ENCODE measurements at regions not wholly inside any gene's neighbourhood (a gene's known extent, or its start where the extent isn't known, plus 50 kb on each side); places are given as distances from the start of the nearest gene placed in this dataset.

DNA sequence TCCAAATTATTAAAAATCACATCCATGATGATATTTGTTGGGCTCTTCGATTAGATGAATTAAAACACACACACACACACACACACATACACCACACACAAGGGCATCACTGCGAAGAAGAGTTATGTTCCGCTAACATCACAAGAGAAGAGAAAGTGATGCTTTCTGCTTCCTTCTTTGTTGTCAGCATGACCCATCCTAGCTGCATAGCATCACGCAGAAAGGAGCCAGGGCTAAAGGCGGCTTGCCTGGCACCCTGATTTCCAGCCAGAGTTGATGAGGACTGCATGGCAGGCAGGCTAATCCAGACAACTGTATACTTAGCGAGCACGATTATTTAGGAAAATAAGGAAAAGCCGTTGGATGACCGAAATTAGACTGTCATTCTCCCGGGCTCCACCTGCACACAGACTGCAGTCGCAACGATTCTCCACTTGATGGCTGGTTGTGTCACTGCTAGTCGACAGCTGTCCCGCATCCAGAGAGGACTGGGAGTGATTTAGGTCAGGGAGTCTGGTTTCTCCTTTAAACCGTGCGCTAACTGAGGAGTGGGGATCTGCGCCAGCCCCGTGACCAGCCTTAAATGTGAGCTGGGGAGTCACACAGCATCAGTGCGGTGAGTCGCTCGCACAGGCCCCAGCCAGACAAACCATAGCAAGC lies 70.6 kb upstream of the SOX4 start:
- peaks cover 2% of the 10 kb centered on the region for H3K27me3 ChIP-seq (ENCODE audit: insufficient read depth, poor library complexity, severe bottlenecking)
- no peak overlapping the region for H3K4me3 ChIP-seq (replicated peaks; ENCODE audit: insufficient read depth, low read length)
- H3K27ac ChIP-seq (replicated peaks): no peak overlapping the region
- DNase-seq (ENCODE audit: low read depth in 1 of 2, low spot score in 1 of 2): no peak
- TF ChIP-seq, protein P1, sequence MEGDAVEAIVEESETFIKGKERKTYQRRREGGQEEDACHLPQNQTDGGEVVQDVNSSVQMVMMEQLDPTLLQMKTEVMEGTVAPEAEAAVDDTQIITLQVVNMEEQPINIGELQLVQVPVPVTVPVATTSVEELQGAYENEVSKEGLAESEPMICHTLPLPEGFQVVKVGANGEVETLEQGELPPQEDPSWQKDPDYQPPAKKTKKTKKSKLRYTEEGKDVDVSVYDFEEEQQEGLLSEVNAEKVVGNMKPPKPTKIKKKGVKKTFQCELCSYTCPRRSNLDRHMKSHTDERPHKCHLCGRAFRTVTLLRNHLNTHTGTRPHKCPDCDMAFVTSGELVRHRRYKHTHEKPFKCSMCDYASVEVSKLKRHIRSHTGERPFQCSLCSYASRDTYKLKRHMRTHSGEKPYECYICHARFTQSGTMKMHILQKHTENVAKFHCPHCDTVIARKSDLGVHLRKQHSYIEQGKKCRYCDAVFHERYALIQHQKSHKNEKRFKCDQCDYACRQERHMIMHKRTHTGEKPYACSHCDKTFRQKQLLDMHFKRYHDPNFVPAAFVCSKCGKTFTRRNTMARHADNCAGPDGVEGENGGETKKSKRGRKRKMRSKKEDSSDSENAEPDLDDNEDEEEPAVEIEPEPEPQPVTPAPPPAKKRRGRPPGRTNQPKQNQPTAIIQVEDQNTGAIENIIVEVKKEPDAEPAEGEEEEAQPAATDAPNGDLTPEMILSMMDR (IDR thresholded peaks at IDR 0.05; ENCODE audit: insufficient read depth, low read length): no peak
- TF ChIP-seq SPI1 (IDR thresholded peaks at IDR 0.05; ENCODE audit: borderline replicate concordance, low read depth): no peak
- TF ChIP-seq, protein P2, sequence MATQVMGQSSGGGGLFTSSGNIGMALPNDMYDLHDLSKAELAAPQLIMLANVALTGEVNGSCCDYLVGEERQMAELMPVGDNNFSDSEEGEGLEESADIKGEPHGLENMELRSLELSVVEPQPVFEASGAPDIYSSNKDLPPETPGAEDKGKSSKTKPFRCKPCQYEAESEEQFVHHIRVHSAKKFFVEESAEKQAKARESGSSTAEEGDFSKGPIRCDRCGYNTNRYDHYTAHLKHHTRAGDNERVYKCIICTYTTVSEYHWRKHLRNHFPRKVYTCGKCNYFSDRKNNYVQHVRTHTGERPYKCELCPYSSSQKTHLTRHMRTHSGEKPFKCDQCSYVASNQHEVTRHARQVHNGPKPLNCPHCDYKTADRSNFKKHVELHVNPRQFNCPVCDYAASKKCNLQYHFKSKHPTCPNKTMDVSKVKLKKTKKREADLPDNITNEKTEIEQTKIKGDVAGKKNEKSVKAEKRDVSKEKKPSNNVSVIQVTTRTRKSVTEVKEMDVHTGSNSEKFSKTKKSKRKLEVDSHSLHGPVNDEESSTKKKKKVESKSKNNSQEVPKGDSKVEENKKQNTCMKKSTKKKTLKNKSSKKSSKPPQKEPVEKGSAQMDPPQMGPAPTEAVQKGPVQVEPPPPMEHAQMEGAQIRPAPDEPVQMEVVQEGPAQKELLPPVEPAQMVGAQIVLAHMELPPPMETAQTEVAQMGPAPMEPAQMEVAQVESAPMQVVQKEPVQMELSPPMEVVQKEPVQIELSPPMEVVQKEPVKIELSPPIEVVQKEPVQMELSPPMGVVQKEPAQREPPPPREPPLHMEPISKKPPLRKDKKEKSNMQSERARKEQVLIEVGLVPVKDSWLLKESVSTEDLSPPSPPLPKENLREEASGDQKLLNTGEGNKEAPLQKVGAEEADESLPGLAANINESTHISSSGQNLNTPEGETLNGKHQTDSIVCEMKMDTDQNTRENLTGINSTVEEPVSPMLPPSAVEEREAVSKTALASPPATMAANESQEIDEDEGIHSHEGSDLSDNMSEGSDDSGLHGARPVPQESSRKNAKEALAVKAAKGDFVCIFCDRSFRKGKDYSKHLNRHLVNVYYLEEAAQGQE (IDR thresholded peaks at IDR 0.05; ENCODE audit: insufficient replicate concordance, low read depth): no peak
- TF ChIP-seq GABPA (IDR thresholded peaks at IDR 0.05; ENCODE audit: low read depth): no peak
- TF ChIP-seq POLR2AphosphoS5 (IDR thresholded peaks at IDR 0.05; ENCODE audit: low read depth): no peak

DNA sequence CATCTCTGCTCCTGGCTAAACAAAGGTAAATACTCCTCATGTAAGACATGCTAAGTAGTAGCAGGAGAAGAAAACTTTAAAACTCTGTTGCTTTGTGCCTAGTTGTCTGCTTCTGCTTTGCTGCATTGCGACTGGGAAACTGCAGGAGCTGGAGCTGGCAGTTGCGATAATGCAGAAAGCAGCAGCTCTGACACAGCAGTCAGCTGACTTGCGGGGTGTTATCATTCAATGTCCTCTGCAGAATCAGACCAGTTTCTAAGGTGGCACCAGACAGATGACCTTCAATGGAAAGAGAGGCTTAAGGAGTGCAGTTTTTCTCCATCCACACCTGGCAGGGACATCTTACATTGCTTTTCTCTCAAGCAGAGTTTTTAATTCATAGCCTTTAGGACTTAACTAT lies 69.9 kb upstream of the SOX4 start:
- TF ChIP-seq, protein P1 (IDR thresholded peaks at IDR 0.05; ENCODE audit: insufficient read depth, low read length): no peak
- TF ChIP-seq GABPA (IDR thresholded peaks at IDR 0.05; ENCODE audit: low read depth): no peak
- TF ChIP-seq SPI1 (IDR thresholded peaks at IDR 0.05; ENCODE audit: borderline replicate concordance, low read depth): no peak
- TF ChIP-seq POLR2AphosphoS5 (IDR thresholded peaks at IDR 0.05; ENCODE audit: low read depth): no peak
- TF ChIP-seq, protein P2 (IDR thresholded peaks at IDR 0.05; ENCODE audit: insufficient replicate concordance, low read depth): no peak
- H3K27me3 ChIP-seq (ENCODE audit: insufficient read depth, poor library complexity, severe bottlenecking): peaks cover 2% of the 10 kb centered on the region
- DNase-seq (ENCODE audit: low read depth in 1 of 2, low spot score in 1 of 2): no peak
- no peak overlapping the region for H3K4me3 ChIP-seq (replicated peaks; ENCODE audit: insufficient read depth, low read length)
- H3K27ac ChIP-seq (replicated peaks): no peak overlapping the region

DNA sequence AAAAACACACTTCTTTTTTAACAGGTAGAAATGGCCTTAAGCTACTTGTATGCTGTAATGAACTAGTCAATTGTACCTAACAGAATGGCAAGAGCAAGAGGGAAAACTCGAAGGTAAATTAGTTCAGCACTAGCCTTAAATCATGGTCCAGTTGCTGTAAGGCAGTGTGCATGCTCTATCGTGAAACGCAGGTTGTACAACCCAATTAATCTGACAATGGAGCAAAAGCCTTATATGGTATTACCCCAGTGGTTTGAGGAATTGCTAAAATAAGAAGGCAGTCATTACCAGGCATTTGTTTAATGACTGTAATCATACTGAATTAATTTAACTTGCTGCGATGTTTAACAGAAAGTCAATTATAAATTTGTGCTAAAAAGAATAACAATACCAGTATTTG lies 69.3 kb upstream of the SOX4 start:
- no peak for DNase-seq (ENCODE audit: low read depth in 1 of 2, low spot score in 1 of 2)
- peaks cover 1% of the 10 kb centered on the region for H3K27me3 ChIP-seq (ENCODE audit: insufficient read depth, poor library complexity, severe bottlenecking)
- no peak for TF ChIP-seq GABPA (IDR thresholded peaks at IDR 0.05; ENCODE audit: low read depth)
- TF ChIP-seq, protein P2 (IDR thresholded peaks at IDR 0.05; ENCODE audit: insufficient replicate concordance, low read depth): no peak
- TF ChIP-seq, protein P1 (IDR thresholded peaks at IDR 0.05; ENCODE audit: insufficient read depth, low read length): no peak
- no peak for TF ChIP-seq POLR2AphosphoS5 (IDR thresholded peaks at IDR 0.05; ENCODE audit: low read depth)
- no peak for TF ChIP-seq SPI1 (IDR thresholded peaks at IDR 0.05; ENCODE audit: borderline replicate concordance, low read depth)
- no peak overlapping the region for H3K27ac ChIP-seq (replicated peaks)
- no peak overlapping the region for H3K4me3 ChIP-seq (replicated peaks; ENCODE audit: insufficient read depth, low read length)

Measured in HL-60 (cell line).